IPS-18a (cell line): ENCODE measurements at regions not wholly inside any gene's neighbourhood (a gene's known extent, or its start where the extent isn't known, plus 50 kb on each side); places are given as distances from the start of the nearest gene placed in this dataset.

ENCODE experiments used
- H3K27ac ChIP-seq: one replicate; pipeline ENCODE4 v1.5.1; 2013; ENCODE audit warnings: low read length
- H3K27me3 ChIP-seq: one replicate; pipeline ENCODE4 v1.6.1; 2013; ENCODE audit warnings: mild to moderate bottlenecking, low read length; ENCODE audit not compliant: control insufficient read depth, insufficient read depth
- H3K36me3 ChIP-seq: one replicate; pipeline ENCODE4 v1.6.1; 2013; ENCODE audit warnings: low read depth, low read length; ENCODE audit not compliant: control insufficient read depth
- H3K4me1 ChIP-seq: one replicate; pipeline ENCODE4 v1.6.1; 2013; ENCODE audit warnings: low read depth, low read length; ENCODE audit not compliant: control insufficient read depth
- H3K4me3 ChIP-seq: one replicate; pipeline ENCODE4 v1.5.1; 2013; ENCODE audit warnings: low read length
- H3K9ac ChIP-seq: one replicate; pipeline ENCODE4 v1.6.1; 2013; ENCODE audit warnings: mild to moderate bottlenecking, low read length, moderate library complexity
- H3K9me3 ChIP-seq: one replicate; pipeline ENCODE4 v1.6.1; 2013; ENCODE audit warnings: low read depth, low read length; ENCODE audit not compliant: control insufficient read depth

GRCh38 chr20:11451793-11452291, 465.9 kb upstream of the BTBD3 start:
- Histone ChIP-seq H3K36me3 (no peaks in the 10 kb centered on the region), H3K27ac (no peak overlapping the region), H3K4me3 (no peak overlapping the region), H3K27me3 (no peaks in the 10 kb centered on the region), H3K9me3 (no peaks in the 10 kb centered on the region), H3K9ac (no peak overlapping the region), H3K4me1 (peaks cover 28% of the 10 kb centered on the region)

GRCh38 chr20:11452326-11452725, 465.4 kb upstream of the BTBD3 start:
- Histone ChIP-seq H3K4me3 (no peak overlapping the region), H3K4me1 (peaks cover 28% of the 10 kb centered on the region), H3K27ac (no peak overlapping the region), H3K9me3 (no peaks in the 10 kb centered on the region), H3K36me3 (no peaks in the 10 kb centered on the region), H3K9ac (no peak overlapping the region), H3K27me3 (no peaks in the 10 kb centered on the region)

GRCh38 chr20:11453430-11453829, 464.3 kb upstream of the BTBD3 start:
- no peak overlapping the region for H3K9ac ChIP-seq
- H3K36me3 ChIP-seq: no peaks in the 10 kb centered on the region
- peaks cover 18% of the 10 kb centered on the region for H3K4me1 ChIP-seq
- no peak overlapping the region for H3K4me3 ChIP-seq
- H3K27me3 ChIP-seq: no peaks in the 10 kb centered on the region
- H3K27ac ChIP-seq: no peak overlapping the region
- no peaks in the 10 kb centered on the region for H3K9me3 ChIP-seq

GRCh38 chr20:11454966-11455799, 462.5 kb upstream of the BTBD3 start:
- peaks cover 18% of the 10 kb centered on the region for H3K4me1 ChIP-seq
- no peaks in the 10 kb centered on the region for H3K9me3 ChIP-seq
- no peaks in the 10 kb centered on the region for H3K36me3 ChIP-seq
- no peaks in the 10 kb centered on the region for H3K27me3 ChIP-seq
- H3K27ac ChIP-seq: no peak overlapping the region
- no peak overlapping the region for H3K9ac ChIP-seq
- H3K4me3 ChIP-seq: peak overlapping the region; percentile 7

GRCh38 chr20:11457488-11457887, 460.2 kb upstream of the BTBD3 start:
- H3K36me3 ChIP-seq: no peaks in the 10 kb centered on the region
- peaks cover 7% of the 10 kb centered on the region for H3K4me1 ChIP-seq
- no peaks in the 10 kb centered on the region for H3K27me3 ChIP-seq
- no peaks in the 10 kb centered on the region for H3K9me3 ChIP-seq
- no peak overlapping the region for H3K9ac ChIP-seq
- no peak overlapping the region for H3K4me3 ChIP-seq
- H3K27ac ChIP-seq: no peak overlapping the region

- Histone ChIP-seq H3K36me3 (no peaks in the 10 kb centered on the region), H3K9me3 (no peaks in the 10 kb centered on the region), H3K9ac (no peak overlapping the region), H3K27me3 (no peaks in the 10 kb centered on the region), H3K27ac (no peak overlapping the region), H3K4me3 (no peak overlapping the region), H3K4me1 (peaks cover 7% of the 10 kb centered on the region)
These were observed 458.4 kb upstream of the BTBD3 start for GRCh38 chr20:11459090-11459890.

GRCh38 chr20:11467436-11467835, 450.3 kb upstream of the BTBD3 start:
- H3K27me3 ChIP-seq: no peaks in the 10 kb centered on the region
- H3K27ac ChIP-seq: no peak overlapping the region
- peaks cover 12% of the 10 kb centered on the region for H3K4me1 ChIP-seq
- H3K9me3 ChIP-seq: no peaks in the 10 kb centered on the region
- no peak overlapping the region for H3K4me3 ChIP-seq
- H3K9ac ChIP-seq: no peak overlapping the region
- no peaks in the 10 kb centered on the region for H3K36me3 ChIP-seq

- Histone ChIP-seq H3K27me3 (no peaks in the 10 kb centered on the region), H3K36me3 (no peaks in the 10 kb centered on the region), H3K4me3 (no peak overlapping the region), H3K27ac (no peak overlapping the region), H3K9ac (no peak overlapping the region), H3K9me3 (no peaks in the 10 kb centered on the region), H3K4me1 (peaks cover 12% of the 10 kb centered on the region)
These were observed 448.8 kb upstream of the BTBD3 start for GRCh38 chr20:11468880-11469279.

- H3K4me3 ChIP-seq: no peak overlapping the region
- no peaks in the 10 kb centered on the region for H3K9me3 ChIP-seq
- H3K4me1 ChIP-seq: peaks cover 12% of the 10 kb centered on the region
- no peak overlapping the region for H3K9ac ChIP-seq
- no peak overlapping the region for H3K27ac ChIP-seq
- no peaks in the 10 kb centered on the region for H3K36me3 ChIP-seq
- no peaks in the 10 kb centered on the region for H3K27me3 ChIP-seq
These were observed 447.8 kb upstream of the BTBD3 start for GRCh38 chr20:11469795-11470435.

GRCh38 chr20:11473983-11474382, 443.7 kb upstream of the BTBD3 start:
- Histone ChIP-seq H3K4me3 (no peak overlapping the region), H3K27ac (no peak overlapping the region), H3K27me3 (no peaks in the 10 kb centered on the region), H3K36me3 (no peaks in the 10 kb centered on the region), H3K9me3 (no peaks in the 10 kb centered on the region), H3K4me1 (no peaks in the 10 kb centered on the region), H3K9ac (no peak overlapping the region)

- no peaks in the 10 kb centered on the region for H3K4me1 ChIP-seq
- no peaks in the 10 kb centered on the region for H3K27me3 ChIP-seq
- no peak overlapping the region for H3K9ac ChIP-seq
- no peak overlapping the region for H3K4me3 ChIP-seq
- H3K9me3 ChIP-seq: no peaks in the 10 kb centered on the region
- H3K36me3 ChIP-seq: no peaks in the 10 kb centered on the region
- no peak overlapping the region for H3K27ac ChIP-seq
These were observed 434.0 kb upstream of the BTBD3 start for GRCh38 chr20:11483697-11484096.
